MCF 10A (cell line): ENCODE measurements at regions not wholly inside any gene's neighbourhood (a gene's known extent, or its start where the extent isn't known, plus 50 kb on each side); places are given as distances from the start of the nearest gene placed in this dataset.

Source experiments
- BruUV-seq: library from RNA; stranded (reverse); fragments of 400-500 nt; replicated peaks from 2 replicates; lab custom pipeline; 2021; lab: Mats Ljungman, UMichigan
- CTCF ChIA-PET: fragments of 300-600 bp; sonication (Branson Sonifier 250); formaldehyde crosslinking; extraction: SDS; loops from one replicate; lab custom pipeline; 2021; ENCODE audit warnings: antibody characterized with exemption, inconsistent platforms; lab: Yijun Ruan, JAX
- POLR2A ChIA-PET: fragments of 300-600, 350-650 bp; sonication (Branson Sonifier 250); formaldehyde crosslinking; extraction: SDS; loops from one replicate; lab custom pipeline; 2020; ENCODE audit warnings: antibody characterized with exemption, inconsistent platforms; lab: Yijun Ruan, JAX
- DNase-seq: peaks from one replicate; pipeline ENCODE4 v3.0.0-alpha.2; 2018; ENCODE audit not compliant: unreplicated experiment
- H3K27ac Mint-ChIP-seq: one replicate; pipeline ENCODE4 v1.8.0; 2022; ENCODE audit warnings: mild to moderate bottlenecking, low read depth, mixed read lengths; ENCODE audit not compliant: unreplicated experiment
- H3K27me3 Mint-ChIP-seq: one replicate; pipeline ENCODE4 v1.8.0; 2022; ENCODE audit warnings: mixed read lengths; ENCODE audit not compliant: insufficient read depth, unreplicated experiment
- H3K36me3 Mint-ChIP-seq: one replicate; pipeline ENCODE4 v1.8.0; 2022; ENCODE audit warnings: mild to moderate bottlenecking, moderate library complexity, mixed read lengths; ENCODE audit not compliant: insufficient read depth, unreplicated experiment
- H3K4me1 Mint-ChIP-seq: one replicate; pipeline ENCODE4 v1.8.0; 2022; ENCODE audit warnings: mixed read lengths; ENCODE audit not compliant: insufficient read depth, unreplicated experiment
- H3K4me3 Mint-ChIP-seq: one replicate; pipeline ENCODE4 v1.8.0; 2022; ENCODE audit warnings: mild to moderate bottlenecking, moderate library complexity, mixed read lengths; ENCODE audit not compliant: unreplicated experiment
- H3K9me3 Mint-ChIP-seq: one replicate; pipeline ENCODE4 v1.8.0; 2022; ENCODE audit warnings: mixed read lengths; ENCODE audit not compliant: unreplicated experiment
- CTCF ChIP-seq: fragments of 200-600 bp; IDR thresholded peaks from one replicate; pipeline ENCODE4 v1.8.0; 2022; ENCODE audit warnings: antibody characterized with exemption, mild to moderate bottlenecking; ENCODE audit not compliant: unreplicated experiment
- intact Hi-C: fragments of 100-400 bp; cut with micrococcal nuclease; formaldehyde crosslinking; loops from 2 replicates; pipeline ENCODE4 v1.14.1; 2022

GRCh38 chr4:136643416-136643815, 888.9 kb downstream of the PCDH18 start:
- no peak for TF ChIP-seq CTCF
- CTCF ChIA-PET = no interaction called here

DNA sequence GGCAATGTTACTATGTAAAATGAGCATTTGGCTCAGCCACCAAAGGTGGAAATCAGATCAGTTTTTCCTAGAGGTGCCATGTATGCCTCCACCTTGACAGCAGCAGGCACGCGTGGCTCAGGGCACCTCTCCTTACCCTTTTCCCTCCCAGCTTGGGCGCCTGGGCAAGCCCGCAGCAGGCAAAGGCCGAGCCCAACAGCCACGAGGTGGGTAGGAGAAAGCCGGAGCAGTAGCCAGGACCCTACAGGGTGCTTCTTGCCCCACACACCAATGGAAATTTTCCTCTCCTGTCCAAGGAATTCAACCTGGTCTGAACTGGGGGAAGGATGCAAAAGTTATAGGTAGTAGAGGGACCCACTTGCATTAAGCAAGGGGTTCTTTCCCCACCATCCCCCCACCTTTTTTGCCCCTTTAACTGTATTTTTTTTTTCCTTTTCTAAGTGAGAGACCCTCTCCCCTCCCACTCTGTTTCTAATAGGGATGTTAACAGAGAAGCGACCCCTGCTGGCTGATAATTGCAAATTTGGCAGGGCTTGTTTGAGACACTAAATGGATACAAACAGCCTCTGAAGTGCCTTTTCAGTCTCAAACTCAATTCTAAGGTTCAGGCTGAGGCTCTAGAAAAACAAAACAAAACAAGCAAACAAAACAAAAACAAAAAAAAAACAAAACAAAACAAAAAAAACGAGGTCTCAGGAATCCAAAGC, 895.1 kb downstream of the PCDH18 start:
- TF ChIP-seq CTCF = peak; percentile 46
- DNase-seq = peak; percentile 42

More at GRCh38 chr4:136643416-136643815, 888.9 kb downstream of the PCDH18 start:
- no TSS peak for BruUV-seq
- Mint-ChIP-seq H3K27me3 (no peaks in the 10 kb centered on the region), H3K9me3 (no peaks in the 10 kb centered on the region), H3K27ac (no peak overlapping the region), H3K36me3 (no peaks in the 10 kb centered on the region), H3K4me3 (no peak overlapping the region), H3K4me1 (peaks cover 6% of the 10 kb centered on the region)
- POLR2A ChIA-PET = no interaction called here
- intact Hi-C loops = no loop called here
- DNase-seq = peak; percentile 57

DNA sequence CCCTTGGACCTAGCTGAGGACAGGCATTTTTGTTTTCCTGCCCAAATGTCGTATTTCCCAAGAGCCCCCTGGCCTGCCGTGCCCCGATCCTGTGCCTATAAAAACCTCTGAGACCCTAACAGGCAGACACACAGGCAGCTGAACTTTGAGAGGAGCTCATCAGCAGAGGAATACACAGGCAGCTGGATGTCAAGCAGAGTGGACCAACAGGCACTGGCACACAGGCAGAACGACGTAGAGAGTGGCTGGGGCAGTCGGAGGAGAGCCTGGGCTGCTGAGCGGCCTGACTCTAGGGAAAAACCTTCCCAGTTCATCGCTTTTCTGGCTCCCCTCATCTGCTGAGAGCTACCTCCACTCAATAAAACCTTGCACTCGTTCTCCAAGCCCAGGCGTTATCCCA, 896.1 kb downstream of the PCDH18 start:
- no peak for TF ChIP-seq CTCF
- Mint-ChIP-seq H3K4me3 (no peak overlapping the region), H3K36me3 (no peaks in the 10 kb centered on the region), H3K27me3 (no peaks in the 10 kb centered on the region), H3K4me1 (peaks cover 20% of the 10 kb centered on the region), H3K9me3 (no peaks in the 10 kb centered on the region), H3K27ac (no peak overlapping the region)
- CTCF ChIA-PET = interaction anchor here (0.6 to 1.0 kb wide), 5 partner anchors 53 to 1345 kb away, joined by 3 to 7 read pairs (median 3); no protein-coding TSS in a partner anchor
- DNase-seq = no peak
- no TSS peak for BruUV-seq
- intact Hi-C loops = no loop called here
- POLR2A ChIA-PET = no interaction called here

More for the DNA sequence above, 895.1 kb downstream of the PCDH18 start:
- H3K4me1 Mint-ChIP-seq = peaks cover 20% of the 10 kb centered on the region
- no peaks in the 10 kb centered on the region for H3K36me3 Mint-ChIP-seq
- intact Hi-C loops = no loop called here
- H3K9me3 Mint-ChIP-seq = no peaks in the 10 kb centered on the region
- no peak overlapping the region for H3K27ac Mint-ChIP-seq
- ChIA-PET CTCF (interaction anchor here (0.8 to 1.0 kb wide), 2 partner anchors 106 to 614 kb away, joined by 4 to 7 read pairs; no protein-coding TSS in a partner anchor), POLR2A (no interaction called here)
- no peak overlapping the region for H3K4me3 Mint-ChIP-seq
- no TSS peak for BruUV-seq
- H3K27me3 Mint-ChIP-seq = no peaks in the 10 kb centered on the region

- no peaks in the 10 kb centered on the region for H3K9me3 Mint-ChIP-seq
- no peaks in the 10 kb centered on the region for H3K27me3 Mint-ChIP-seq
- H3K4me1 Mint-ChIP-seq = peaks cover 20% of the 10 kb centered on the region
- BruUV-seq = no TSS peak
- no peak for TF ChIP-seq CTCF
- DNase-seq = no peak
- POLR2A ChIA-PET = interaction anchor here (0.6 kb wide), 1 partner anchor 176 kb away, joined by 3 read pairs; no protein-coding TSS in a partner anchor
- intact Hi-C loops = no loop called here
- no peak overlapping the region for H3K27ac Mint-ChIP-seq
- no peaks in the 10 kb centered on the region for H3K36me3 Mint-ChIP-seq
- CTCF ChIA-PET = no interaction called here
- peak overlapping the region; percentile 28 for H3K4me3 Mint-ChIP-seq
These were observed 898.2 kb downstream of the PCDH18 start for GRCh38 chr4:136634121-136634520.
